Mucosa of descending colon (tissue), 3 donors: ENCODE measurements at regions not wholly inside any gene's neighbourhood (a gene's known extent, or its start where the extent isn't known, plus 50 kb on each side); places are given as distances from the start of the nearest gene placed in this dataset.

Experiments used
- ATAC-seq: fragments of 200-7000 bp; cut with Tn5 transposase; one replicate; pipeline ENCODE4 v1.9.1; 2020; ENCODE audit warnings: mild to moderate bottlenecking, moderate library complexity
- DNase-seq, 3 donors: peaks; one replicate each; pipeline ENCODE4 v3.0.0-alpha.2; 2020
- H3K36me3 ChIP-seq: fragments of 200-600 bp; one replicate; pipeline ENCODE4 v1.8.0; 2021; ENCODE audit warnings: low read depth, mild to moderate bottlenecking
- H3K4me1 ChIP-seq: fragments of 200-600 bp; one replicate; pipeline ENCODE4 v1.8.0; 2021; ENCODE audit warnings: low read depth, mild to moderate bottlenecking
- H3K4me3 ChIP-seq: fragments of 200-600 bp; one replicate; pipeline ENCODE4 v1.8.0; 2021; ENCODE audit warnings: mild to moderate bottlenecking
- H3K9me3 ChIP-seq: fragments of 200-600 bp; one replicate; pipeline ENCODE4 v1.8.0; 2021; ENCODE audit warnings: mild to moderate bottlenecking
- intact Hi-C, 2 donors: fragments of 100-400 bp; cut with DNase I in 1 of 2; cut with micrococcal nuclease in 1 of 2; formaldehyde crosslinking; loops; one replicate each; pipeline versions ENCODE4 v1.11.0 to v1.11.1; 2022; cut with DNase I, micrococcal nuclease
- TF ChIP-seq, protein P1 (sequence below): fragments of 200-600 bp; IDR thresholded peaks from one replicate; pipeline ENCODE4 v1.8.0; 2022; ENCODE audit warnings: antibody characterized with exemption, mild to moderate bottlenecking
- donor health status: DM: no; HTN: no; CAD: no; lungs with moderate emphysema.
- donor health status: DM: no; HTN: no; CAD: no.
- donor health status: DM: no; HTN: yes; CAD: no.

DNA sequence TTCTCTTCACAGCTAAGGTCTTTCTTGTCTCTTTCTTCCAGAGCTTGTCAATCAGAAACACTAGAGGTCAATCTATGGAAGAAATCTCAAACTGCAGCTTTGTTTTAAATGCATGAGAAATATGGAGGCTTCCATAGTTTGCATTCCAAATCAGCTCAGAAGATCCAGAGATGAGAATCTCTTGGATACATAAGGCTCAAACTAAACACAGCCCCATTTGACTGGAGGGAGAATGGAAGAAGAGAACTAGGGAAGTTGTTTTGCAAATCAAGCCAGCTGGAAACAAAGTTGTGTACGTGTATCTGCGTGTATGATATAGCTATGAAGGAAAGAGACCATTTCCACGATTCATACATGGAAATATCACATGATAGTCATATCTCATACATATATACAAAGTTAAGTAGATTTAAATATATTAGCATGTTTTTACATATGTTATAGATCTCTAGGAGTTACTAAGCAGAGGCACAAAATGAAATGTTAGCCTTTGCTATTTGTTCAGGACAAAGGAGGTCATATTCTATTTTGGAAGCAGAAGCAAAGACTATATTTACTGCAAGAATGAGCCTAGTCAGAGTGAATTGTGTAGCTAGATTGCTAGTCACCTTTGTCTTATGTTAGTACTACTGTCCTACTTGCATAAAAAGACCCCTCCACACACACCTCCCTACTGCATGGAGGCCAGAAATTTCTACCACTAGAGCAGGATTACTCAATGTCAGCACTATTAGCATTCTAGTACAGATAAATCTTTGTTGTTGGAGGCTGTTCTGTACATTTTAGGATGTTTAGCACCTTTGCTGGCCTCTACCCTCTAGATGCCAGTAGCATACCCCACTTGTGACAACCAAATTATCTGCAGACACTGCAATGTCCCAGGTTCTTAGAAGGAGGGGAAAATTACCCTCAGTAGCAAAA lies 303.5 kb upstream of the CHAC2 start:
- ATAC-seq (no peak), DNase-seq (no peak)
- intact Hi-C loops: no loop called here
- H3K36me3 ChIP-seq: no peaks in the 10 kb centered on the region
- H3K9me3 ChIP-seq: no peaks in the 10 kb centered on the region
- TF ChIP-seq, protein P1, sequence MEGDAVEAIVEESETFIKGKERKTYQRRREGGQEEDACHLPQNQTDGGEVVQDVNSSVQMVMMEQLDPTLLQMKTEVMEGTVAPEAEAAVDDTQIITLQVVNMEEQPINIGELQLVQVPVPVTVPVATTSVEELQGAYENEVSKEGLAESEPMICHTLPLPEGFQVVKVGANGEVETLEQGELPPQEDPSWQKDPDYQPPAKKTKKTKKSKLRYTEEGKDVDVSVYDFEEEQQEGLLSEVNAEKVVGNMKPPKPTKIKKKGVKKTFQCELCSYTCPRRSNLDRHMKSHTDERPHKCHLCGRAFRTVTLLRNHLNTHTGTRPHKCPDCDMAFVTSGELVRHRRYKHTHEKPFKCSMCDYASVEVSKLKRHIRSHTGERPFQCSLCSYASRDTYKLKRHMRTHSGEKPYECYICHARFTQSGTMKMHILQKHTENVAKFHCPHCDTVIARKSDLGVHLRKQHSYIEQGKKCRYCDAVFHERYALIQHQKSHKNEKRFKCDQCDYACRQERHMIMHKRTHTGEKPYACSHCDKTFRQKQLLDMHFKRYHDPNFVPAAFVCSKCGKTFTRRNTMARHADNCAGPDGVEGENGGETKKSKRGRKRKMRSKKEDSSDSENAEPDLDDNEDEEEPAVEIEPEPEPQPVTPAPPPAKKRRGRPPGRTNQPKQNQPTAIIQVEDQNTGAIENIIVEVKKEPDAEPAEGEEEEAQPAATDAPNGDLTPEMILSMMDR: no peak
- H3K4me3 ChIP-seq: no peak overlapping the region
- H3K4me1 ChIP-seq: no peaks in the 10 kb centered on the region

DNA sequence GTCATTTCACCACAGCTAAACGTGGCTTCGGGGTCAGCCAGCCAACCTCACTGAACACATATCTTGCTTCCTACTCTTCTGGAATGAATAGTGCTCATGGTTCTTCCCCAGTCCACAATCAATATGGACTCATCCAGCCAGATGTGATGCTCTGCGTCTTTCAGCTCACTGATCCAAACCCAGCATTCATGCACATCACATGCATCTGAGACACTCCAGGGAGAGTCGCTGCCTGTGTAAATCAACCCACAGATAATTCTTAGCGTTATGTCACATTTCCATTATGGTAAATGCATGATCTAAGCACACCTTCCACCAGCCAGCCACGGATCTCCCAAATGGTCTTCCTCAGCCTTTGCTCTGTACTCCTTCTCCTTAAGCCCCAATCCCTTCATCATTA lies 306.7 kb upstream of the CHAC2 start:
- ATAC-seq (no peak), DNase-seq (no peak)
- H3K4me1 ChIP-seq: no peaks in the 10 kb centered on the region
- no peaks in the 10 kb centered on the region for H3K9me3 ChIP-seq
- H3K4me3 ChIP-seq: no peak overlapping the region
- intact Hi-C loops: no loop called here
- TF ChIP-seq, protein P1: no peak
- H3K36me3 ChIP-seq: no peaks in the 10 kb centered on the region

- DNase-seq: peak; percentile 43 to 58 (median 50)
- peak; percentile 76 for ATAC-seq
Measured at GRCh38 chr2:53460347-53460746, 307.3 kb upstream of the CHAC2 start.

DNA sequence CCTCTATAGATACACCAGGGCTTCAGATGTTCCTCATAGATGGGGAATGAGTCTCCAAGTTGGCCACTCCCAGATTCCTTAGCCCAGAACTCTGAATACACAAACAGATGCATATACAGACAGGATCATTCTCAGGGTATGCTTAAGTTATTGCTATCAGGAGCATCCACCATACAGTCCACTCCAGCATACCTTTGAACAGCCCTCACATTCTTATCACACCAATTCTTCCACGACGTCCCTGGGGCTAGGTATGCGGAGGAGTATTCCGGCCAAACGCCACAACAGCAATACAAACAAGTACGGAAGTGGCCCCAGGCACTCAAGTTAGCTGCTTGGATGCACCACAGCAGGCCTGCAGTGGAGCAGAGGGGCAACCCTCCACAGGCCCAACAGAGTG lies 312.5 kb upstream of the CHAC2 start:
- DNase-seq (no peak), ATAC-seq (no peak)
- H3K4me3 ChIP-seq: no peak overlapping the region
- TF ChIP-seq, protein P1: no peak
- H3K36me3 ChIP-seq: no peaks in the 10 kb centered on the region
- intact Hi-C loops: no loop called here
- no peaks in the 10 kb centered on the region for H3K9me3 ChIP-seq
- no peaks in the 10 kb centered on the region for H3K4me1 ChIP-seq

More at GRCh38 chr2:53460347-53460746, 307.3 kb upstream of the CHAC2 start:
- no peak overlapping the region for H3K4me3 ChIP-seq
- intact Hi-C loops: no loop called here
- H3K36me3 ChIP-seq: no peaks in the 10 kb centered on the region
- TF ChIP-seq, protein P1: no peak
- H3K4me1 ChIP-seq: no peaks in the 10 kb centered on the region
- no peaks in the 10 kb centered on the region for H3K9me3 ChIP-seq

GRCh38 chr2:53452957-53453748 lies 314.5 kb upstream of the CHAC2 start:
- H3K9me3 ChIP-seq: no peaks in the 10 kb centered on the region
- TF ChIP-seq, protein P1: no peak
- intact Hi-C loops: no loop called here
- no peak overlapping the region for H3K4me3 ChIP-seq
- DNase-seq (no peak), ATAC-seq (no peak)
- no peaks in the 10 kb centered on the region for H3K36me3 ChIP-seq
- H3K4me1 ChIP-seq: no peaks in the 10 kb centered on the region
